ENCODE measurements at regions not wholly inside any gene's neighbourhood (a gene's known extent, or its start where the extent isn't known, plus 50 kb on each side); places are given as distances from the start of the nearest gene placed in this dataset.

DNA sequence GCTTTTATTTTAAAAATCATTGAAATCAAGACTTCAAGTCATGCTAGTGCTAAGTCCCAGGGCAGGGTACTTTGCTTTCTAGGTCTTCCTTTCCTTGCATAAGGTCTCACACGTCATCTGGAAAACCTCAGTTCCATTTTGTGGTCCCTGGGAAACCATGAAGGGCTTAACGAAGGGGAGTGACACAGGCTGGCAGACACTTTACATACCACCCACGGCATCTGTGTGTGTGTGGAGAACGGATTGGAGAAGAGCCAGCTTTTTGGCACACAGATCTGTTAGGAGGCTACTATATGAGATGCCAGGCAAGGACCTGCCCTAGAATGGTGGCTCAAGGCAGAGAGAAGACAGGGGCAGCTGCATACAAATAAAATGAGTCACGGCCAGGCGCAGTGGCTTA, 107.5 kb upstream of the NSMCE3 start:
- peak; percentile 31 for DNase-seq (ENCODE audit: low read depth)

DNA sequence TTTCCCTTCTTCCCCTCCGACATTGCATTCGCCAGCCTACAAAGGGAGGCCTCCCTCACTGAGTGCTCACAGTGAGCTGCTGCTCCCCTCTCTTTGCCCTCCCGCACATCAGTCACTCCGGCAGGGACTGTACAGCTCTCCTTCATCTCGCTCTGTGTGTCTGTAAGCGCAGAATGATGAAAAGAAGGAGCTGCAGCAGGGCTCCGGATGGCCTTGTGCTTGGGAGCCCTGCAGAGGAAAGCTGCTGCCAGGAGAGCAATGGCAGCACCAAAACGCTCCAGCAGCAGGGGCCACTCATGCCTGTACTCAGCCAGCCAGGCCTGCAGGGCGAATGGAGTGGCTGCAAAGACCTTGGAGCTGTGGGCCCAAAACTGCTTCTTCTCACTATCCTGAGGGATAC, 107.0 kb upstream of the NSMCE3 start:
- no peak for DNase-seq (ENCODE audit: low read depth)

DNA sequence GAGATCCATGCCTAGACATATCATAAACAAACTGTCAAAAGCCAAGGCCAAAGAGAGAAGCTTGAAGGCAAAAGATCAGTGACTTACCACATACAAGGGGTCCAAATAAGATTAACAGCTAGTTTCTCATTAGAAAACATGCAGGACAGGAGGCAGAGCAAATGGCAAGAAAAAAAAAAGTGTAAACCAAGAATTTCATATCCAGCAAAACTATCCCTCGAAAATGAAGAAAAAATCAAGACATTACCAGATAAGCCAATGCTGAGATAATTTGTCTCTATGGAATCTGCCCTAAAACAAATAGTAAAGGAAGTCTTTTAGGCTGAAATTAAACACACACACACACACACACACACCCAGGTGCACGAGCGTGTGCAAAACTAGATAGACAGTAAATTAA, 99.6 kb upstream of the NSMCE3 start:
- no peak for DNase-seq (ENCODE audit: low read depth)

DNA sequence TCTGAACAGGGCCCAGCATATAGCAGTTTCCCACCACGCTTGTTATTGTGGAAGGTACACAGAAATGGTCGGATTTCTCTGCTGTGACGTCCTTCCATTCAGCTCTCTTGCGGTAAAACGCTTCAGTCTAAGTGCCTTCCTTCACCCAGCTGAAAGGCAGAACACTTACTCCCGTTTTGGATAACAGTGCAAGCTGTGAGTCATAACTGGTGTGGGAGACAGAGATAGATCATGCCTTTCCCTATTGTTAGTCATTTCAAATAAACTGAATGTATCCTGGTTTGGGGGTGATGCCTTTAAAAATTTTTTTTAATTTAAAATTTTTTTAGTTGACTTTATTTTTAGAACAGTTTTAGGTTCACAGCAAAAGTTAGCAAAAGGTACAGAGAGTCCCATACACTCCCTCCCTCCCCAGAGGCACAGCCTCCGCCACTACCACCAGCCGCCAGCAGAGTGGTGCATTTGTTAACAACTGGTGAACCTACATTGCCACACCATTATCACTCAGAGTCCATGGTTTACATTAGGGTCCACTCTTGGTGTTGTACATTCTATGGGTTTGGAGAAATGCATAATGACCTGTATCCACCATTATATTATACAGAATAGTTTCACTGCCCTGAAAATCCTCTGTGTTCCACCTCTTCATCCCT, 94.9 kb upstream of the NSMCE3 start:
- DNase-seq (ENCODE audit: low read depth) = peak; percentile 87

DNA sequence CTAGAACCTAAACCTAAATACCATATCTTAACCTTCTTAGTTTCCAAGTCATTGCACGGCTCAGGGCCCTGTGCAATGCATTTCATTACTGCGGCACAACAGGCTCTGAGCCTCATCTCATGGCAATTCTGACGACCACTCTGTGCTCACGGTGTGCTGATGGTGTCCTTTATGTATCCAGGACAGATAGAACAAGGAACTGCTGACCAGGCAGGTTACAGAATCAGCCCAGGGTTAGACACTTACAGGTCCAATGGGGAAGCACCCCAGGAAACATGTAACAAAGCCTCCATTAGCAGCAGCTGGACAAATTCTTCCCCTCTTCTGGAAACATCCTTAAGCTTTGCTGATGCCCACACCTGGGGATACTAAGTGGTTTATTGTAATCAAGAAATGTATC, 91.9 kb upstream of the NSMCE3 start:
- no peak for DNase-seq (ENCODE audit: low read depth)

DNA sequence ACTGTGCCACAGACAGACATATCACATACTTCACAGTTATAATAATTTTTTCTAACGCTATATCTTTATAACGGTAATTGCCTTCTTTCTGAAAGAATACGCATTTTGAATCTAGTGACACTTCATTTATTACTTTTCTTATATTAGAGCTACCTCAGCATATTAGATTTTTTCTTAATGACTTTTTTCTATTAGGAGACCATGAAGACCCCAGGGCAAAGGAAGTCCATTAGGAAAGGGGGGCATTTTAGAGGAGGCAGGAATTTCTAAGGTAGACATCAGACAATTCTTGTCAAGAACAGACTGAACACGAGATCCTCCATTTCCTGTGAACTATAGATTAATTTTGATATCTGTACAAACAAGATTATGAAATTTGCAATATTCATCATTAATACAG, 90.5 kb upstream of the NSMCE3 start:
- DNase-seq (ENCODE audit: low read depth) = no peak

DNA sequence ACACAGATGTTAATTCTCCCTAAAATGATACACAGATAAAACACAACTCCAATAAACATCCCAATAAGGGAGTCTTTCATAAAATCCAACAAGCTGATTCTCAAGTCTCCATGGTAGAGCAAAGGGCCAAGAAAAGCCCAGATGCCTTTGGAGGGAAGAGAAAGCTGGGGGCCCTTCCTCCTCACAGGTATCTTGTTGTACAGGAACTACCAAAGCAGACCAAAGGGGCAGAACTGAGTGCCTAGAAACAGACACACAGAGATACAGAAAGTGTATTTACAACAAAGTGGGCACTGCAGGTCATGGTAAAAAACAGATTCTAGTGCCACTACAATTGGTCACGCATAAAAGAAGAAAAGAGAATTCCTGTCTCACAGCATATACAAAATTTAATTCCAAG, 87.2 kb upstream of the NSMCE3 start:
- DNase-seq (ENCODE audit: low read depth) = no peak

DNA sequence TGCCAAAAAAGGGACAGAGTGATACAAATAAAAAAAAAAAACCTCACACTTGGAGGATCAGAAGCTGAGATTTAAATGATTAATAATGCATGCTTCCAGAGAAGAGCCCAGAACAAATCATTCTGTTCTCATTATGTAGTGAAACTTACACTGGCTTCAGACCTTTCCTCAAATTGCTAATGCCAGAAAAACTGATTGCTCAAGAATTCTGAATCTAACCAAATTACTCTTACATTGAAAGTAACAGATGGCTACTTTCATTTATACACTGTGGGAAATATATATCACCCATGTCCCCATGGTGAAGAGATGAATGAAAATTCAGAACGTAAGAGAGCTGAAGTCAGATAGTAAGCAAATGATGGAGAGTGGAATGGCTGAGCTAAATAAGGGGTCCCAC, 85.9 kb upstream of the NSMCE3 start:
- no peak for DNase-seq (ENCODE audit: low read depth)

DNA sequence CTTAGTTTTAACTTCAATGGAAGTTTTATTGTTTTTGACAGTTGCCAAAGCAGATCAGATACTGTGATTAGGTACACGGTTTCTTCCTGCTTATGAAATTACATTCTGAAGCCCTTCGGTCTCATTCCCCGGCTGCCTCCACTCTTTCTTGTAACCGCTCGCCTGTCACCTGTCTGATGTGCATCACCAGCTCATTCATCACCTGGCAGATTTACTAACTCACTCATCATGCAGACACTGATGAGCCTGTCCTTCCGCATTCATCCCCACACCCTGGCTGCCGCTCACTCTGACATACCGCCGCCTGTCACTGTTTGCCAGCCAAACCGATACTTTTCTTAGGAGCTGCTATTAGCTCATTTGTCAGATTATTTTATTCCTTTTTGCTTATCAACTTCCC, 82.8 kb upstream of the NSMCE3 start:
- DNase-seq (ENCODE audit: low read depth) = no peak

DNA sequence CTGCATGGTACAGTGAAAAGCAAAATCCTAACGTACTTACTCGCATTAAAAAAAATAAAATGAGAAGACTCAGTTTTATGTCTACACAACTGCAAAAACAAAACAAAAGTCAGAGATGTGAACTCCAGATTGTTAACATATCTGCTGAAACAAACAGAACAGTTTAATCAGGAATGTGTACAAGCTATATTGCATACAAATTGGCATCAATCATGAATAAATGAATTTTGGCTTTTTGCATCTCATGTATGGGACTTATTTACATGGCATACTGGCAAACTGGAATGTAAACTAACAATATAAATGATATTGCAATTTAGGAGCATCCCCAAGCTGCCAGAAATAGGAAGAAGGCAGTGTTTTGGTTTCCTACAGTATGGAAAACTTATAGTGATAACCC, 79.6 kb upstream of the NSMCE3 start:
- no peak for DNase-seq (ENCODE audit: low read depth)

DNA sequence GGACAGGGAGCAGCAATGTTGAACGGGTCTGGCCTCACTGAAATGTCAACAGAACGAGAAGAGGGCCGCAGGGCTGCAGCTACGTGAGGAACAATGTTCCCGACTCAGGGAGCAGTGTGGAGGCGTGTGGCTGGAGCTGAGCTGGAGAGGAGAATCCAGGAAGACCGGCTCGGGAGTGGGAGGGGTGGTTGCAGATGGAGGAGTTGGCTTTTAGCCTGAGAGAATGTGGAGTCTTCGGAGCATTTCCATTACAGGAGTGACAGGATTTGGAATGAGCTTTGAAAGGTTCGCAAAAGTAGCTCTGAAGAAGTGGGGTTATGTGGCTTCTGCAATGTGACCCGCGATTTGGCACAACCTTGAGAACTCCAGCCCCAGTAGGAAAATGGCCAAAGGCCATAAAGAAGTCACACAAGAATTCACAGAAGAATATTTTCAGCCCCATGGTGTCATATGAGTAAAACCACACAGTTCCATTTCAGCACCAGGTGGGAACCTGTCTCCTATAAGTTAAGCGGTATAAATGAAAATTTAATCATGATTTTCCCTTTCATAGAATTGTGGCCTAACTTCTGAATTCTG, 78.8 kb upstream of the NSMCE3 start:
- DNase-seq (ENCODE audit: low read depth) = peak; percentile 13

DNA sequence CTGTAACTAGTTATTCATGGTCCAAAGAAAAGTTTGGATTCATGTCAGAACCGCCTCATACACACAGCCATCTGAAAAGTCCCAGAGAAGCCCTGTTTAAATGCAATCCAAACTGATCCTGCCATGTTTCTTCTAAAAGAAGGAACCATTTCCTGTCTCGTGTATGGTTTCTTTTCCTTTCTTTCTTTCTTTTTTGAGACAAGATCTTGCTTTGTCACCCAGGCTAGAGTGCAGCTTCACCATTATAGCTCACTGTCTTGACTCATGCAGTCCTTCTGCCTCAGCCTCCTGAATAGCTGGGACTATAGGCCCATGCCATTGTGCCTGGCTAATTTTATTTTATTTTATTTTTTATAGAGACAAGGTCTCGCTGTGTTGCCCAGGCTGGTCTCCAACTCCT, 77.4 kb upstream of the NSMCE3 start:
- no peak for DNase-seq (ENCODE audit: low read depth)

DNA sequence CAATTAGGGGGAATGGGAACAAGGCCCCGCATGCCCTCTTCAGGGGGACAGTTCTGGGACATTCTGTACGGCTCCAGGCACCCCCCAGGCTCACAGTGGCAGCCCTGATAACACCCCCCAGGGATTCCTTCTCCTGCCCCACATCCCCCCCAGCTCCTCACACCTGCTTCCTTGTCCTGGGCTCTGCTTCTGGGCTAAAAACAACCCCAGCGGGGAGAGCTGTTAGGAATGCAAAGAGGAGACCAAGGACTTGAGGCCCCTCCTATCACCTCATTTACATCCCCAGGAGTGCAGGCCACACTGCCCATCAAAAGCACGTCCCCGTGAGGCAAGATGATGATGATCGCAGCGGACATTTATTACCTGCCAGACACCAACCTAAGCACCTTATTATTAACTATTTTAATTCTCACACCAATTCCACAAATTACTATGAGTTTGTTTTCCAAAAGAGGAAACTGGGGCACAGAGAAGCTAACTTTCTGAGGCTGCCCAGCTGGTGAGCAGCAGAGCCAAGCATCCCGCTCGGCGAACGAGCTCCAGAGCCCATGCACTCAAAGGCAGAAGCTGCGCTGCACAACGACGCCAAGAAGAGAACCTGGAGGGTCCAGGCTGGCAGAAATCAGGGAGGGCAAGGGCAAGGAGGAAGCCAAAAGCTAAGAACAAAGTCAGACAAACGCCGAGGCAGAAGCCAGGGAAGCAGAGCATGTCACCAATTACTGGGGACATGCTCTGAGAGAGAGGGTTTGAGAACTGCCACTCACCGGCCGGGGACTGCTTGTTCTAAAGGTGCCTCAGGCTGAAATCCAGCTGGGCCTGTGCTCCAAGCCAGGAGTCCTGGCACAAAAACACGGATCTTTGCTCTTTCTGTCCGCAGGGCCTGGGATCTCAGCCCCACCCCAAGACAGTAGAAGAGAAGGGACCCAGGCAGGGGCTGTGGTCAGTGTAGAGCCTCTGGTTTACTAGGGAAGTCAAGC, 76.2 kb upstream of the NSMCE3 start:
- DNase-seq (ENCODE audit: low read depth) = no peak

DNA sequence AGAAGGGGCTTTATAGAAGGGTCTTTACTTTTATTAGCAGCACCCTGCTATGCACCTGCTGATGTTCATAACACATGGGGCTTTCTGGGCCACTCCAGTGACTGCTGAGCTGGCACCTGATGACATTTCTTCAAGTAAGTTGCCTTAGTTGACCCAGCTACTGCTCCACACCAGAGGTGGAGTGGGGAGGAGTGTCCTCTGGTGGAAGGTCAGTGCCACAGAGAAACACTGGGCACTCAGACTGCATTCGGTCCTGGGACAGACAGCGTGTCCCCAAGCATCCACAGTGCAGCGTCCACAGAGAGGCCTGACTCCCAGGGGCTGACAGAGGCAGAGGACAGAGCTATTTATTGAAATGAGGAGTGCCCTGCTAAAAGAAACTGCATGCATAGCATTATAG, 74.9 kb upstream of the NSMCE3 start:
- no peak for DNase-seq (ENCODE audit: low read depth)

DNA sequence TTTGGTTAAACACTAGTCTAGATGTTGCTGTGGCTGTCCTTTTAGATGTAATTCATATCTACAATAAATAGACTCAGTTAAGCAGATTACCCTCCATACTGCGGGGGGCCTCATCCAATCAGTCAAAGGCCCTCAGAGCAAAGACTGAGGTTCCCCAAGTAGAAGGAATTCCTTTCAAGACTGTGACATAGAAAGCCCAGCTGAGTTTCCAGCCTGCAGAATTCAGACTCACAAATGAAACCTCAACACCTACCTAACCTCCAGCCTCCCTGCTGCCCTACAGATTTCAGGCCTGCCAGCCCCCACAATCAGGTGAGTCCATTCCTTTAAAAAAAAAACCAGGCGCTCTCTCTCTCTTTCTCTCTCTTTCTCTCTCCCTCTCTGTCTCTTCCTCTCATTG, 73.6 kb upstream of the NSMCE3 start:
- no peak for DNase-seq (ENCODE audit: low read depth)

DNA sequence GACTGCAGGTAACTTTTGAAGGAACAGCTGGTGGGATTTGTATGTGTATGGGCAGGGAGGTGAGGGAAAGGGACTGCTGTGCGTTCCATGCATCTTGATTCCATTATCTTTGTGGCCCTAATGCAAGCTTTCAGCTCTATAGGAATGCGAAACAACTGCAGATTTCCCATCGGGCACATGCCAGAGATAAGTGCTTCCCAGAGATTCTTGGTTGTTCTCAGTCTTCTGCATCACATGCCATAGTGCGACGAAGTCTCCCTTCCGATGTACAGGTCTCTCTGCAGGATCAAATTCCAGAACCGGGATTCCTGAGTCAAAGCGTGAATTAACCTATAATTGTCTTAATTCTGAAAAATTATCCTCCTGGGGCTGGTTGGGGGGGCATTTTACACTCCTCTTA, 72.6 kb upstream of the NSMCE3 start:
- no peak for DNase-seq (ENCODE audit: low read depth)

DNA sequence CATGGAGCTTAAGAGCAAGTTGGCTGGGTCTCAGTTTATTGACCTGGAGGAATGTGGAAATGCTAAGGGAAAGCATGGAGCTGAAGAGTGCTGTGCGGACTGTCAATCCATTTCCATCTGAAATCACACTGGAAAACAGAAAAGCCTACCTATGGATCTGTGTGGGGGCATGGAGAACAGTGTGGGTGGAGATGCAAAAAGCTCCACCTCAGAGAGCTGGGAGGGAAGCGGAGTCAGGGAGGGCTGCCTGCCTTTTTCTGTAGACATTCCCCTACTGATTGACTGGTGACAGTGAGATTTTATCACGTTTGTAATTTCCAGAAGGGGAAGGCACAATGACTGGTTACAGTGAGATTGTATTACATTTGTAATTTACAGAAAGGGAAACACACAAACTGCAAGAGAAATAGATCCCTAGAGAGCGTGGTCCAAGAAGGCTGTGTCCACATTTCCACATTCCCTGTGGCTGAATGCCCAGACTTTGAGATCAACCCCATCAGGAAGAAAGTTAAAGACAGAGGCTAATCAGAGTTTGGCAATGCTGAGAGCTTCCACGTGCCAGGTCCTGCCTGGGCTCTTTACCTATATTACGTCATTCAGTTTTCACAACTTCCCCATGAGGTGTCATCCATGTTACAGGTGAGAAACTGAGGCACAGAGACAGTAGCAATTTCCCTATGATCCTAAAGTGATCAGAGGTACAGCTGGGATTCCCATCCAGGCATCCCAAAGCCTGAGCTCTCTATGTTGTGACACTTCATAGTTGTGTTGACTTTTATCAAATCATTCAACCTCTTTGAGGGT, 67.7 kb upstream of the NSMCE3 start:
- no peak for DNase-seq (ENCODE audit: low read depth)

DNA sequence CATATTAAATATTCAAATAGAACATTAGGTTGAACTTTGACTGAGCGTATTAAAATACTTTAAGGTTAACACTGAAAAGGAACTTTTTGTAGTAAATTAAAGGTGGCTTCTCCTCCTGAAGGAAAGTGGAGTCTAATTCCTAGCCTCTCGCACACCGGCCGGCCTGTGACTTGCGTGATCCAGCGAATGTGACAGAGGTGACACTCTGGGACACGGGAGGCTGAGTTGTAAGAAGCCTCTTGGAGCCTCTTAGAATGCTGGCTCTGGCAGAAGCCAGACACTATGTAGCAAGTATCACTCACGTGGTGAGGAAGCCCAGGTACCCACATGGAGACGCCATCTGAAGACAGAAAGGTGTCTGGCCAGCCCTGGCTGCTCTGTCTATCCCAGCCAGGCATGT, 64.9 kb upstream of the NSMCE3 start:
- DNase-seq (ENCODE audit: low read depth) = no peak

DNA sequence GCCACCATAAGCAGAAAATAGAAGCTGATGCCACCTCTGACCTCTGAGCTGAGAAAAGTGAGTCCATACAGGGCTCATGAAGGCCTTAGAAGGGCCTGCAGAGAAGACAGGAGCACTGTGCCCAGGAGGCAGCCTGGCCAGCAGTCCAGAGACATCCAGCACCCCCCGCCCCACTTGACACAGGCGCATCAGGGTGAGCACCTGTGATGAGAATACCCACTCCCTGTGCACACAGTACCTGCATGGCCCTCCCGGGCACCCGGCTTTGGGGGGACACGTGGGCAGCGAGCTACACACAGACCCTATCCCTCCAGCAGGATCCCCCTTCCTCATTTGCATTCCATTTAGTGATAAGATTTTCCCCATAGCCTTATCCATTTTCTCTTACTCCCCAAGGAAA, 63.6 kb upstream of the NSMCE3 start:
- DNase-seq (ENCODE audit: low read depth) = no peak

DNA sequence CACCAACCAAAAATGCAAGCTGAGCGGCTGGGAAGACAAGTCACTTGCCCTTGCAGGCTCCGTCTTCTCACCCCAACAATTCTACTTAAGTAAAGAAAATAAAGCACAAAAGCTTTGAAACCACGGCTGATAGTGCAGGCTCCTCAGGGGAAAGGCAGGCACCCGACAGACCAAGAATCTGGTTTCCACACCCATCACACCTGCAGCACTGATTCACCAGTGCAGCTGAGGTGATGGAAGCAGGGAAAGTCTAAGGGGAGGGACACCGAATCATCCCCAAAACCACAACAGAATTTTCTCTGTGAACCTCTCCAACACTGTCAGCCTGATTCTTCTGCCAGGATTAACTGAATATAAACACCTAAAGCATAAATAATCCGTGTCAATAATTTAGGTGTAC, 62.0 kb upstream of the NSMCE3 start:
- DNase-seq (ENCODE audit: low read depth) = no peak

DNA sequence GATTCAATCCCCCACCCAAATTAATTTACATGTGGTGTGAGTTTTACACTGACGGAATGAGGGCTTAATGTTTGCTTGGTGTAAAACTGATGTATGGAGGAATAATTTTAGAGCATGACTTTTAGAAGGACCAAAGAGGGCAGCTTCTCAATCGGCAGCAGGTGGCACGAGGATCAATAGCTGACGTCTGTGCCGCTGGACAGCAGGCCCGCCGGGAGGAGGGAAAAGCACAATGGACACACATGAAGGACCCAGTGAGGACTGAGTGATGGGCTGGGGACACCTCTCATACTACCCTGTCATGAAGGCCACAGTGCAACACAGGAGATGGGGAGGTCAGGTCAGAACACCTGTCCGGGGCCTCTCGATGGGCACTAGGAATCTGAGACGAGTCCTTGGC, 61.4 kb upstream of the NSMCE3 start:
- DNase-seq (ENCODE audit: low read depth) = no peak

DNA sequence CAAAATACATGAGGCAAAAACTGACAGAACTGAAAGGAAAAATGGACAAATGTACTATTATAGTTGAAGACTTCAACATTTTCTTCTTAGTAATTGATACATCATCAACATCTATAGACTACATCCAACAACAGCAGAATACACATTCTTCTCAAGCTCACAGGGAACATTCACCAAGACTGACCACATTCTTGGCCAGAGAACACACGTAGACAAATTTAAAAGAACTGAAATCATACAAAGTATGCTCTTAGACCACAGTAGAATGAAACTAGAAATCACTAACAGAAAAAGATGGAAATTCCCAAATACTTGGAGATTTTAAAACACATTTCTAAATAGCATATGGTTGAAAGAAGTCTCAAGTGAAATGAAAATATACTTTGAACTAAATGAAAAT, 55.1 kb upstream of the NSMCE3 start:
- no peak for DNase-seq (ENCODE audit: low read depth)
